GM06990 (cell line): ENCODE measurements at regions not wholly inside any gene's neighbourhood (a gene's known extent, or its start where the extent isn't known, plus 50 kb on each side); places are given as distances from the start of the nearest gene placed in this dataset.

Experiments used
- DNase-seq: peaks from one replicate; pipeline ENCODE4 v3.0.0-alpha.2; 2011; ENCODE audit not compliant: insufficient read length; ENCODE audit errors: extremely low read depth
- H3K27me3 ChIP-seq: replicated peaks from 2 replicates; pipeline ENCODE4 v1.6.0; 2011; ENCODE audit warnings: low read length; ENCODE audit not compliant: control insufficient read depth, insufficient read depth
- H3K36me3 ChIP-seq: 2 replicates; pipeline ENCODE4 v1.5.1; 2011; ENCODE audit warnings: low read length; ENCODE audit not compliant: control insufficient read depth, insufficient read depth
- H3K4me3 ChIP-seq: replicated peaks from 2 replicates; pipeline ENCODE4 v1.5.1; 2011; ENCODE audit warnings: low read depth, mild to moderate bottlenecking, control low read depth, low read length
- TF ChIP-seq, protein P1 (sequence below): IDR thresholded peaks from 2 replicates; pipeline ENCODE4 v1.5.1; 2011; ENCODE audit warnings: low read length, control low read depth, mild to moderate bottlenecking, inconsistent platforms; ENCODE audit not compliant: insufficient read depth, poor library complexity, severe bottlenecking

DNA sequence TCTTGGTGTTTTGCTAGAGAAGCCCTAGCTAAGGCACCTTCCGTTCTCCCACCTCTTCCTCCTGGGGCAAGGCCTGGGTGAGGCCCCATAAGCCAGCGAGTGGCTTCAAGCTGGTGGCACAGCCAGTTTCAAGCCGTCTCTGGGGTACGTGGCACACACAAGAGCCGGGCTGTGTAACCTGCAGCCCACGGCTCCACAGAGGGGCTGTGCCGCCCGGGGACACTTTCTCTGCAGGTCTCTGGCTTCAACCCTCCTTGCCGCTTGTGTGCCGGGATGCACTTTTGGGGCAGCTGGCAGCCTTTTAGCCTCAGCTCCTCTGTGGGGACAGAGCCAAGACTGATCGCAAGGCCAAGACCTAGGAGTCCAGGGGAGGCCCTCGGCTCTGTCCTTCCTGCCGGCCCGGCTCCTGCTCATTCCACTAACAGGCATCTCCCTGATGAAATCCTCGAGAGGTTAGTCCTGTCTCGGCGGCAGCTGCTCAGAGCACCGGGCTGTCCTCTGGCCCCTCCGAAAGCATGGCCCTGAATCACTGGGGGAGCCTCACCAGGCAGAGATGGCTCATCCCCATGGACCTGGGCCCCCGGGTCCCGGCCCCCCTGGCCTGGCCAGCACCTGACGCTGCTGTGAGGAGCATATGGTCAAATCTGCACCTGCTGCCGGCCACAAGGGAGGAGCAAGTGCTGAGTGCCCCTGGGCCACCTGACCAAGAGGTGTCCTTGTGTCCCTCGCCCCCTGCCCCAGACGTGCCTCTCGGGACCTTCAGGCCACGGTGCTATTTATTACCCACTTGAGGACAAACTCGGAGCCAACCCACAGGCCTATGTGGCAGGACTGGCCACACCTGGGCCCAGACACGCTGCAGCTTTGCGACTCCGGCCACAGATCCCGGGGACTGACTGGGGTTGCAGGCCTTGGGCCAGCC is 98.5 kb downstream of the METRNL start:
- TF ChIP-seq, protein P1, sequence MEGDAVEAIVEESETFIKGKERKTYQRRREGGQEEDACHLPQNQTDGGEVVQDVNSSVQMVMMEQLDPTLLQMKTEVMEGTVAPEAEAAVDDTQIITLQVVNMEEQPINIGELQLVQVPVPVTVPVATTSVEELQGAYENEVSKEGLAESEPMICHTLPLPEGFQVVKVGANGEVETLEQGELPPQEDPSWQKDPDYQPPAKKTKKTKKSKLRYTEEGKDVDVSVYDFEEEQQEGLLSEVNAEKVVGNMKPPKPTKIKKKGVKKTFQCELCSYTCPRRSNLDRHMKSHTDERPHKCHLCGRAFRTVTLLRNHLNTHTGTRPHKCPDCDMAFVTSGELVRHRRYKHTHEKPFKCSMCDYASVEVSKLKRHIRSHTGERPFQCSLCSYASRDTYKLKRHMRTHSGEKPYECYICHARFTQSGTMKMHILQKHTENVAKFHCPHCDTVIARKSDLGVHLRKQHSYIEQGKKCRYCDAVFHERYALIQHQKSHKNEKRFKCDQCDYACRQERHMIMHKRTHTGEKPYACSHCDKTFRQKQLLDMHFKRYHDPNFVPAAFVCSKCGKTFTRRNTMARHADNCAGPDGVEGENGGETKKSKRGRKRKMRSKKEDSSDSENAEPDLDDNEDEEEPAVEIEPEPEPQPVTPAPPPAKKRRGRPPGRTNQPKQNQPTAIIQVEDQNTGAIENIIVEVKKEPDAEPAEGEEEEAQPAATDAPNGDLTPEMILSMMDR, result no peak
- Histone ChIP-seq H3K4me3 (no peak overlapping the region), H3K36me3 (no peaks in the 10 kb centered on the region), H3K27me3 (no peaks in the 10 kb centered on the region)
- DNase-seq, result no peak

DNA sequence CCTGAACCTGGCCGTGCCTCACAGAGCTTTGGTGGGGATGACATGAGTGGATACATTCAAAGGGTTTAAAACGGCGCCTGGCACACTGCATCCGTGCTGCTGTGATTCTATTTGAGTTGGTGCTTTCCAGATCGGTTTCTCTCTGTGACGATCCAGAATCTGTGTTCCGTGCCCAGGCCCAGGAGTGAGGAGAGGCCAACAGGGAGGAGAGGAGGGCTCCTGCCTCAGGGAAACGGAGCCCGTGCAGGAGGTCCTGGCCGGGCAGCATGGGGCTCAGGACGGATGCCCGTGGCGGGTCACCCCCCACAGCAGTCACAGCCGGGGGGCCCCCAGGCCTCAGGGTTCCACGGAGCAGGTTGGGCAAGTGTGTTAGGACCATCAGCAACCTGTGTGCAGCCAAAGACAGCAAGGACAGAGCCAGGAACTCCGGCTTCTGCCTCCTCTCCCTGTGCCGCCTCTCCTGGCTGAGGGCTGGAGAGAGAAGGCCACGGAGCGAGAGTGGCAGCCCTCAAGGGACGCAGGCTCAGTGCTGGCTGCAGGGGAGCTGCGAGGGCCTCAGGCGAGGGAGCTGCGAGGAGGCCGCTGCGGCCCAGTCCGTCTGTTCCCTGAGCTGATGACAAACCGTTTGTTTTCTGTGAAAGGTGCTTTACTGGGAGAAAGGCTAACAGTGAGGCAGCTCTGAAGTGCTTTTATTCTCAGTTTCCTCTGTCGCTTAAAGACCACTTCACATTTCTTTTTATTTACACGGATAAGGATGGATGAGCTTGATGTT is 99.3 kb downstream of the METRNL start:
- TF ChIP-seq, protein P1, result no peak
- DNase-seq, result no peak
- H3K4me3 ChIP-seq, result no peak overlapping the region
- no peaks in the 10 kb centered on the region for H3K27me3 ChIP-seq
- H3K36me3 ChIP-seq, result no peaks in the 10 kb centered on the region

DNA sequence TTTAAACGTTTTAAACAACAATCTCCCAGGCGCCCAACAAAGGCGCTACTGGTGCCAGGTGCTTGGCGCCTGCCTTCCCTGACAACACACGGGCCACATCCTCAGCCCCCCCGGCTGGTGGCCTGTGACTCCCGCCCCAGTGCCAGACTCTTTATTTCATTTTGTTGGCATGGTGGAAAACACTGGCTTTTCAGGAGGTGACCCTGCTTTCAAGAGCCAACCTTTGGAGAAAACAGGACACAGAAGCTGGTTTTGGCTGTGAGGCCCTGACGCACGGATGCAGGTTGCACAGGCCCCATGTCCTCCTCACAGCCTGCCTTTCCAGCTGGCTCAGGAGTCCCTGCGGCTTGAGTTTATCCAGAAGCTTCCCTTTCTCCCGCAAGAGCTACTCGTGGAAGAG is 100.0 kb downstream of the METRNL start:
- H3K27me3 ChIP-seq, result no peaks in the 10 kb centered on the region
- no peaks in the 10 kb centered on the region for H3K36me3 ChIP-seq
- no peak for DNase-seq
- TF ChIP-seq, protein P1, result no peak
- H3K4me3 ChIP-seq, result no peak overlapping the region

DNA sequence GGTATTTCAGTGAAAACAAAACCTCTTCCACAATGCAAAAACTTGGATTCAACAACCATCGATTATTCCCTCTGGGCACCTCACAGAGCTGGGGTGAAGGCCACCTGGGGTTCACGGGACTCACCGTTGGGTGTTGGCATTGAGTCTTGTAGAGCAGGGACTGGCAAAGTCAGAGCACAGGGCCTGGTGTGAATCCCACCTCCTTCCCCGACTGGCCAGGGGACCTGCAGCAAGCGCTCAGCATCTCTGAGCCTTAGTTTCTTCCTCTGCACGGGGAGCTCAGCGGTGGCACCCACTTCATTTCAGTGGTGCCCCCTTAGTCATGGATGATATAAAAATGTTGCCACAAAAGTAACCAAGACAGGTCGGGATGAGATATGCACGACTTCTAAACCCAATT is 100.4 kb downstream of the METRNL start:
- Histone ChIP-seq H3K4me3 (no peak overlapping the region), H3K36me3 (no peaks in the 10 kb centered on the region), H3K27me3 (no peaks in the 10 kb centered on the region)
- no peak for DNase-seq
- TF ChIP-seq, protein P1, result no peak

DNA sequence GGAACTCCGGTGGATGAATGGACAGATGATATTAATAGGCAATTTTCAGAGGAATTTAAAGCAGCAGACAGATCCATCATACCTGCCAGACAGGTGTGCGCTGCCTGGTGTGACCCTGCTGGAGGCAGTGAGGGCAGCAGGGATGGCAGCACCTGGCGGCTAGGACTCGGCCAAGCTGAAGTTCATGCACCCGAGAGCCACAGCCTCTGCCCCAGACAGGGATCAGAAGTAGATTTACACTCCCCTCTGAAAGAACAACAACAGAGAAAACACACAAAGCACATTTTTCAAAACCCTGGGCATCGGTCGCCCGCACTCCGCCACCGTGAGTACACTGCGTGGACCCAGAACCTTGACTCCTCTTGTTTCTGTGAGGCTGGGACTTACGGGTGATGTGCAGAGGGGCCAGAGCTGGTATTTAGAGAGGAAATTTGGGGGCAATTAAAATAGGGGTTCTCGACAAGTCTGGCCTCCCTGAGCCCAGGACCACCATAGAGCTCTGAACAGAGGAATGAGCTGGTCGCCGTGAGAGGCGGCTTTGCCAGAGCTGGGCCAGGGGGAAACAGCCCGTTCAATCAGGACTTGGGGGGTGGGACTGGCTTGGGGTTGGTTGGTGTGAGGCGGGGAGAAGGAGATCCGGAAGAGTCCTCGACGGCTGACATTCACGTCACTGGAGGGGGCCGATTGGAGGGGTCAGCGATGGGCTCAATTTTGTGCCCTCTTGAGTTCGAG is 101.0 kb downstream of the METRNL start:
- H3K27me3 ChIP-seq, result no peaks in the 10 kb centered on the region
- TF ChIP-seq, protein P1, result no peak
- no peak for DNase-seq
- no peaks in the 10 kb centered on the region for H3K36me3 ChIP-seq
- H3K4me3 ChIP-seq, result no peak overlapping the region
